HG03108 (cell line): ENCODE measurements at regions not wholly inside any gene's neighbourhood (a gene's known extent, or its start where the extent isn't known, plus 50 kb on each side); places are given as distances from the start of the nearest gene placed in this dataset.

Experiments used
- ATAC-seq: cut with Tn5 transposase; IDR thresholded peaks from one replicate; pipeline ENCODE4 v1.9.1; 2021; ENCODE audit warnings: moderate library complexity; ENCODE audit not compliant: unreplicated experiment

DNA sequence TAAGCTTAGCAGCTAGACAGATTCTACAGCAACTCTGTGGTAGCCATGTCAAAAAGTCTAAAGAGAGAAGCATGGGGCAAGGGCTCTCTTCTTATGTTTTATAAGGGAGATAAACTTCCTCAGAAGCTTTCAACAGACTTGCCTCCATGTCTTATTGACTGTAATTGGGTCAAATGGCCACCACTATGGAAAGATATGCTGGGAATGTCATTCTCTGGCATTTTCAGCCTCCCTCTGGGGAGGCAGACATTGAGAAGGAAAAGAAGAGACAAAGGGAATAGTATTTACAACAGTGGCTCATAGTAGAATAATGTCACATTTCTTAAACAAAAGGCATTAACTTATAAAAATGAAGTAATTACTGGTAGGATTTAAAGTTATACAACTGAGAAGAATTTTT, 1964.5 kb upstream of the PIK3C3 start:
- ATAC-seq: no peak

GRCh38 chr18:39976771-39977170, 1978.3 kb upstream of the PIK3C3 start:
- no peak for ATAC-seq

DNA sequence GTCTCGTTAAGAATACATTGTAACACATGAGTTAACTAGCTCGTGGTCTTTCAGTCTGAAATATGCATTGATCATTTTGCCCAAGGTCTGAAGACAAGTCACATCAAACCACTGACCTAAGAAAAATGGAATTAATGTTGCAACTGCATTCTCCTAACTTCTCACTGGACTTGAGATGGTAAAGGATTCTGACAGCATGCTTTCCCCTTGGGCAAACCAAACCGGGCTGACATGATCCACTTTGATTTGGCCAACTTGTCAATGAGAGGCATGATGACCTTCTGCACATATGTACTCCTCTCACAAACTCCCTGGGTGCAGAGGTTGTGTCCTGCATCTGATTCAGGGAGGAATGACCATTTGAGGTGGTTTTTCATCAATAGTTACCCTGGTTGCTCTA, 1982.5 kb upstream of the PIK3C3 start:
- no peak for ATAC-seq

DNA sequence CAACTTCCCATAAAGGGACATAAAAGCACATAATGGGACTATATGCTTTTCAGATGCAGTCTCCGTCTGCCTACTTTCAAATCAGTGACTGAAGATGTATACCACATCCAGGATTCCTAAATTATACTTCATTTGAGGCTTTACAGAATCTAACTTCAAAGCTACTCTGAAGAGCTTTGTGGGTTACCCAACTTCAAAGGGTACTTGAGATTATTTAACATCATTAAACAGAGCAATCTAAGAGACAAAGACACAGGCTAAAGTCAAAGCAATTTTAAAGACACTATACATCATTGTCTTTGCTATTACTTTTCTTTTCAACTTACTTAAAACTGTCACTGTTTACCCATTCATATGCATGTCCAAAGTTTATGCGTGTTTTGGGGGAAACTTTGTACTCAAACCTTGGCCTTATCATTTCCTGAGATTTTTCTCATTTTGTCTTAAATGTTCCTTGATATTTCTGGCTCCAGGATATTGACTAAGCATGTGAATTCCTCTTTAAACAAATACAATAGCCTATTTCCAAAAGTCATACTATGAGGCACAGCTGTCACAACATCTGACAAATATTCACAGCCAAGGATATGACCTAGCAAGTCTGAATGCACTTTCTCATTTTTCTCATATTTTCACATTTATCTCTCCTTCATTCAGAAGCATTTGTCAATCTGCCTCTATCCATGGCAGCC, 1985.1 kb upstream of the PIK3C3 start:
- ATAC-seq: no peak

DNA sequence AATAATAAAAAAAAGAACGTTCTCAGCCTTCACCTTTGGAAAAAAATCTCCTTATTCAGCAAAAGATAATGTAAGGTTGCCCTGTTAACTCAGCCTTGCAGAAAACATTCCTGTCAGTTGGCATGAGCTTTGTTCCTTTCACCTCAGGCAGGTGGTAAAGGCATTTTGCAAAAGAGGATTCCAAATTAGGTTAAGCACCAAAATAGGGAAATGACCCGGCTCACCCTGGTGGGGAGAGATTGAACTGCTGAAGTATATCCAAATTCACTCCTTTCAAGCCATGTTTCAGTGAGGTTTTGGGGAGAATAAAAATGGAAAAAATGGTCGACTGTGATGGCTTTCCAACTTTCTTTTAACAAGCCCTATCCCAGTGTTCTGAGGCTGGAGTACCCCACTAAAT, 1988.8 kb upstream of the PIK3C3 start:
- no peak for ATAC-seq

DNA sequence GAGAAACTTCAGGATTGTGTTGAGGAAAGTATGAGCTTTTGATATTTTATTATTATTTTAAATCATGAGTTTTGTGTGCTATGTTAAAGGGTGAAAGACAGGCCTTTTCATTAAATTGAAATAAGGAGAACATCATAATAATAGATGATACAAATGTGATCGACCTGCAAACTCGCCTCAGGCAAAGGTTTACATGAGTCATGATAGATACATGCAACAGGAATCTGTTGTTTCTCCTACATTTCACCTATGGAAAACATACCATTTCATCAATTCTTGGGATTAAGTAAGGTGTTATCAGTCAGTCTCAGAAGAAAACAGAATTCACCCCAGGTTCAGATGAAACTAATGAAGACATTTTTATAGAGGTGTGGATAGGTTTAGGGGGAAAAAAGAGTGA, 1992.5 kb upstream of the PIK3C3 start:
- no peak for ATAC-seq

- no peak for ATAC-seq
Measured at GRCh38 chr18:39960550-39960949, 1994.5 kb upstream of the PIK3C3 start.

DNA sequence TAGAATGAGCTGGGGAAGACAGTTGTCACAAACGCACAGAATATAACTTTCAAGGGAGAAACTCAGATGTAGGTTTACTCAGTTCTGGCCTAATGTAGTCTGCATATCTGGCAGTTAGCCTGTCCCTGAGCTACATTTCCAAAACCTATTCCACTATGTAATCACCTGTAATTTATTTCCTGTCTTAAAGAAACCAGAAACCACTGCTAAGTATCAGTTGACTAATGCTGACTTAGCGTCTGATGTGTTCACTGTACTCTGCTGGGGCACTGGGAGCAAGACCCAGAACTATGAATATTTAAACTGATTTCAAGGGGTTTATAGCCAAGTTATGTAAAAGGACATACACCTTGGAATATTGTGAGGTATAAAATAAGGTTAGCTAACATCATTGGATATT, 1995.2 kb upstream of the PIK3C3 start:
- no peak for ATAC-seq

DNA sequence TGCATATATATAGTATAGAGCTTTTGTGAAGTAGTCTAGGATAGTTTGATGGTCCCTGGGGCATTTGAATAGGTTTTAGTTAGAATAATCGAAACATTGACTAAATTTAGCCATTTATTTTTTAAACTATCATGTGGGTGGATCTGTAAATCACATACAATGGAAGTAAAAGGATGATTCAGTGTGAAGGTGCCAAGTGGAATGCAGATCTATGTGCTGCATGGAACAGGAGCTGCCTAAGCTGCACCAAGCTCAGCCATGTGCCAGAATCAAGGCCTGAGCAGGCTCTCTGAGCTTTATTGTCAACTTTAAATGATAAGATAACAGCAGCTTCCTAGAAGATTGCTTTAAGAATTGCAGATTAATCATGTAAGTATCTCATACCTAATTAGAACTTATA, 1996.2 kb upstream of the PIK3C3 start:
- ATAC-seq: no peak

DNA sequence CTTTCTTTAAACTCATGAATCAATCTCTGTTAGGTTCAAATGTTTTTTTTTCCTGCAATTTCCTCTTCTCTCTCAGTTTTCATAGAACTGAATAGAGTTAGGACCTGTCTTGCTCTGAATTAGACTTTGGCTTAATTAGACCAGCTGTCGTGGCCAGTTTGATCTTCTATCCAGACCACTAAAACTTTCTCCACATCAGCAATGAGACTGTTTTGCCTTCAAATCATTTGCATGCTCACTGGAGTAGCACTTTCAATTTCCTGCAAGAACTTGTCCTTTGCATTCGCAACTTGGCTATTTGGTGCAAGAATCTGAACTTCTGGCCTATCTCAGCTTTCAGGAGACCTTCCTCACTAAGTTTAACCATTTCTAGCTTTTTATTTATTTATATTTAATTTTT, 2002.2 kb upstream of the PIK3C3 start:
- ATAC-seq: no peak

- ATAC-seq: no peak
Measured at GRCh38 chr18:39951142-39951720, 2003.8 kb upstream of the PIK3C3 start.

DNA sequence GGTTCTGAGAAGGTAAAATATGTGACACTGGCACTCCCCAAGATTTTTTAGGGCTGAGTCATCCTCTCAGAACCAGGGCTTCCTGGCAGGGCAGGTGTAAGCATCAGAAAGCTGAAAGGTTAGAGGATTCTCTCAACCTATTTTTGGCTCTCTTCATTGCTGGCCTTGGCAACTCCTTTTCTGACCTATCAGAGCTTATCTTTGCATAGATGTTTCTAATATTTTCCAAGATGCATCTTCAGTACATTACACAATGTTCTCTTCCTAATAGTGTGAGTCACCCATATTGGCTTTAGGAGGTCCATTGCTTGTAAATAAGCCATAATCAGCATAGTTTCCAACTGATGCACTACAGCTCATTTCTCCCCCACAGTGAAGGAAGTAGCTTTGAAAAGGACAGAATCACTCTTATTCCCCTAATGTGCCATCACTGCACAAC, 2008.4 kb upstream of the PIK3C3 start:
- ATAC-seq: no peak

DNA sequence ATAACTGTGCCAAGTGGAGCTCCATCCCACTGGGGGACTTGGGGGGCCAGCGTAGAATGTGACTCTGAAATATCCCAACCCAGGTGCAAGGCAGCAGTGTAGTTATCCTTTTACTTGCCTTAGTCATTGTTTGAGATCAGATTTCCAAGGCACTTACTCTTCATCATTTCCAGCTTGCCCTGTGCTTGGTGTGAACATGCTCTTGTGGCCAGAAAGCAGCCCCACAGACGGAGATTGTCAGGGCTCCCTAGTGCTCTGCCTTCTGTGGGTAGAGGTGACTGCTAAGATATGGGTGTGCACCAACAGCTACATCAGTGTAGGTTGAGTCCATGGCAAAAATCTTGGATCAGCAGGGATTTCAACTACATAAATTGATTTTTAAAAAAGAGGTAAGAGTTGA, 2010.0 kb upstream of the PIK3C3 start:
- no peak for ATAC-seq

DNA sequence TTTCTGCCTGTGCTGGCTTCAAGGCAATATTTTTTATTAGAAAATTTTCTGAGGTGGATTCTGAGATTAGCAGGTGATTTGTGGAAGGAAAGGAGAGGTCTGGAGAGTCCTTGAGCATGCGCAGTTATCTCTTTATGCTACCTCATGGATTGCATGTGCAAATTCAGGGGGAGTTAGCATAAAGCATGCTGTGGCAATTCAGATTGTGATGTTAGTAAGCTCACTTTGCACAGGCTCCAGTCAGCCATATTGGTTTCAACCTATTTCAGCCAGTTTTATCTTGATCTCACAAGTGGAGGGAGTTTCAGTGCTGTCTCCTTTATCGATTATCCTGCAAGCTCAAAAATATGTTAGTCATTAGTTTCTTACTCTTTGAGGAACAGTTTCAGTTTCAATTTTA, 2012.3 kb upstream of the PIK3C3 start:
- no peak for ATAC-seq

- no peak for ATAC-seq
Measured at GRCh38 chr18:39938676-39939608, 2016.1 kb upstream of the PIK3C3 start.

- no peak for ATAC-seq
Measured at GRCh38 chr18:39935598-39935997, 2019.4 kb upstream of the PIK3C3 start.

- ATAC-seq: no peak
Measured at GRCh38 chr18:39918847-39919246, 2036.2 kb upstream of the PIK3C3 start.

GRCh38 chr18:39913672-39914366, 2041.2 kb upstream of the PIK3C3 start:
- ATAC-seq: no peak

GRCh38 chr18:39911716-39912115, 2043.3 kb upstream of the PIK3C3 start:
- ATAC-seq: no peak

- ATAC-seq: no peak
Measured at GRCh38 chr18:39909706-39910105, 2045.3 kb upstream of the PIK3C3 start.

DNA sequence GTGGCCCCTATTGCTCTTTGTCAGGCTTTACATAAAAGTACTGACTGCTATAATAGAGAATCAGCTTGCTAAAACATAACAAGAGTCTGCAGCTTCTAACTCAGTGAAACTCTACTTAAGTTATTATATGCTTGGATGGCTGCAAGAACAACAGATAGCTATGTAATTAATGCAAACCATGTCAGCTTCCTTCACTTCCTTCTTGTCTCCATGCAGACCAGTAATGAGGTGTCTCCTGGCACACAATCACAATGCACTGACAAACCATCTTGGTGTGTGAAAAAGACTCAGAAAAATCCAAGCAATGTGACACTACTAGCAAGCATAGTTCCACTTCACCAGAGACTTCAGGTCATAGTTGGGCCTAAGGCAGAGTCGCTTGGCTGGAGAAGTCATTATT, 2068.9 kb upstream of the PIK3C3 start:
- ATAC-seq: no peak
